ENCODE measurements at regions not wholly inside any gene's neighbourhood (a gene's known extent, or its start where the extent isn't known, plus 50 kb on each side); places are given as distances from the start of the nearest gene placed in this dataset.

DNA sequence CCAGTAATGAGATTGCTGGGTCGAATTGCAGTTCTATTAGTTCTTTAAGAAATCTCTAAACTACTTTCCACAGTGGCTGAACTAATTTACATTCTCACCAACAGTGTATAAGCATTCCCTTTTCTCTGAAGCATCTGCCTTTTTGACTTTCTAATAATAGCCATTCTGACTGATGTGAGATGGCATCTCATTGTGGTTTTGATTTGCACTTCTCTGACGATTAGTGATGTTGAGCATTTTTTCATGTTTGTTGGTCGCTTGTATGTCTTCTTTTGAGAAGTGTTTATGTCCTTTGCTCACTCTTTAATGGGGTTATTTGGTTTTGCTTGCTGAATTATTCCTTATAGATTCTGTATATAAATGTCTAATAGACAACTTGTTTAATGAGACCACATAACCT is 69.6 kb upstream of the UGP2 start:
- peak in 1 of 2 donors; percentile 9 for DNase-seq (ENCODE audit: low read depth in 2 of 2)
- TF ChIP-seq, protein P1, sequence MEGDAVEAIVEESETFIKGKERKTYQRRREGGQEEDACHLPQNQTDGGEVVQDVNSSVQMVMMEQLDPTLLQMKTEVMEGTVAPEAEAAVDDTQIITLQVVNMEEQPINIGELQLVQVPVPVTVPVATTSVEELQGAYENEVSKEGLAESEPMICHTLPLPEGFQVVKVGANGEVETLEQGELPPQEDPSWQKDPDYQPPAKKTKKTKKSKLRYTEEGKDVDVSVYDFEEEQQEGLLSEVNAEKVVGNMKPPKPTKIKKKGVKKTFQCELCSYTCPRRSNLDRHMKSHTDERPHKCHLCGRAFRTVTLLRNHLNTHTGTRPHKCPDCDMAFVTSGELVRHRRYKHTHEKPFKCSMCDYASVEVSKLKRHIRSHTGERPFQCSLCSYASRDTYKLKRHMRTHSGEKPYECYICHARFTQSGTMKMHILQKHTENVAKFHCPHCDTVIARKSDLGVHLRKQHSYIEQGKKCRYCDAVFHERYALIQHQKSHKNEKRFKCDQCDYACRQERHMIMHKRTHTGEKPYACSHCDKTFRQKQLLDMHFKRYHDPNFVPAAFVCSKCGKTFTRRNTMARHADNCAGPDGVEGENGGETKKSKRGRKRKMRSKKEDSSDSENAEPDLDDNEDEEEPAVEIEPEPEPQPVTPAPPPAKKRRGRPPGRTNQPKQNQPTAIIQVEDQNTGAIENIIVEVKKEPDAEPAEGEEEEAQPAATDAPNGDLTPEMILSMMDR (conservative IDR thresholded peaks at IDR 0.05 in 1 of 2, IDR thresholded peaks at IDR 0.05 in 1 of 2; ENCODE audit: low read depth in 1 of 2, low read length in 2 of 2) = no peak
- no peak for TF ChIP-seq EZH2 (IDR thresholded peaks at IDR 0.05; ENCODE audit: low read length, missing control alignments)
- Histone ChIP-seq H2AFZ (ENCODE audit: low read length) (no peak overlapping the region), H4K20me1 (ENCODE audit: control insufficient read depth, extremely low read depth, insufficient read depth, low read length) (no peaks in the 10 kb centered on the region), H3K79me2 (ENCODE audit: control insufficient read depth, insufficient read depth, low read length) (no peaks in the 10 kb centered on the region), H3K36me3 (ENCODE audit: control insufficient read depth, insufficient read depth, low read length) (no peaks in the 10 kb centered on the region), H3K27ac (ENCODE audit: insufficient read depth, low read length) (no peak overlapping the region), H3K4me1 (ENCODE audit: control insufficient read depth, extremely low read depth, insufficient read depth, low read length) (no peaks in the 10 kb centered on the region), H3K27me3 (ENCODE audit: control insufficient read depth, insufficient read depth, low read length) (no peaks in the 10 kb centered on the region), H3K4me3 (replicated peaks in 1 of 4; ENCODE audit: control extremely low read depth in 1 of 4, insufficient read depth in 1 of 4, low read depth in 3 of 4, low read length in 4 of 4) (no peak overlapping the region), H3K4me2 (ENCODE audit: extremely low read depth, insufficient read depth, low read length) (no peak overlapping the region), H3K9ac (ENCODE audit: insufficient read depth, low read length) (no peak overlapping the region), H3K9me3 (ENCODE audit: control insufficient read depth, insufficient read depth, low read depth, low read length) (no peaks in the 10 kb centered on the region)

DNA sequence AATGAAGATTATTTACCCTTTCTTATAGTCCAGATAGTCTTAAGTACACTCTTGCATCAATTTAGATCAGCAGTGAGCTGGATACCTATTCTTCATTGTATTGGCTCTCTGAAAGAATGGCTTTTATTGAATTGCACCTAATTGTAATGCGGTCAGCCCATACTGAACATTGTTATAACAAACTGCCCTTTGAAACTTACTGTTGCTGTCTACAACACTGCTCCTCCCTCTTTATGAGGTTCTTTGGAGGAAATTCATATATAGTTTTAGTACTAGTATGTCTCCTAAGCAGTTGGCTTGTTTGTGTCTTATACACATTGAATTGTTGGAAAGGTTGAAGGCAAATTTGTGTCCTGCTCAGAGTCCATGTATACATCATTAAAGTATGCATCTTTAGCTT is 66.5 kb upstream of the UGP2 start:
- no peak overlapping the region for H3K9ac ChIP-seq (ENCODE audit: insufficient read depth, low read length)
- no peak overlapping the region for H3K27ac ChIP-seq (ENCODE audit: insufficient read depth, low read length)
- H3K4me2 ChIP-seq (ENCODE audit: extremely low read depth, insufficient read depth, low read length) = no peak overlapping the region
- H3K36me3 ChIP-seq (ENCODE audit: control insufficient read depth, insufficient read depth, low read length) = no peaks in the 10 kb centered on the region
- H3K4me3 ChIP-seq (replicated peaks in 1 of 4; ENCODE audit: control extremely low read depth in 1 of 4, insufficient read depth in 1 of 4, low read depth in 3 of 4, low read length in 4 of 4) = no peak overlapping the region
- H3K9me3 ChIP-seq (ENCODE audit: control insufficient read depth, insufficient read depth, low read depth, low read length) = no peaks in the 10 kb centered on the region
- no peaks in the 10 kb centered on the region for H3K27me3 ChIP-seq (ENCODE audit: control insufficient read depth, insufficient read depth, low read length)
- TF ChIP-seq EZH2 (IDR thresholded peaks at IDR 0.05; ENCODE audit: low read length, missing control alignments) = no peak
- TF ChIP-seq, protein P1 (conservative IDR thresholded peaks at IDR 0.05 in 1 of 2, IDR thresholded peaks at IDR 0.05 in 1 of 2; ENCODE audit: low read depth in 1 of 2, low read length in 2 of 2) = no peak
- H3K4me1 ChIP-seq (ENCODE audit: control insufficient read depth, extremely low read depth, insufficient read depth, low read length) = no peaks in the 10 kb centered on the region
- DNase-seq (ENCODE audit: low read depth in 2 of 2) = no peak
- H2AFZ ChIP-seq (ENCODE audit: low read length) = no peak overlapping the region
- H4K20me1 ChIP-seq (ENCODE audit: control insufficient read depth, extremely low read depth, insufficient read depth, low read length) = no peaks in the 10 kb centered on the region
- no peaks in the 10 kb centered on the region for H3K79me2 ChIP-seq (ENCODE audit: control insufficient read depth, insufficient read depth, low read length)

DNA sequence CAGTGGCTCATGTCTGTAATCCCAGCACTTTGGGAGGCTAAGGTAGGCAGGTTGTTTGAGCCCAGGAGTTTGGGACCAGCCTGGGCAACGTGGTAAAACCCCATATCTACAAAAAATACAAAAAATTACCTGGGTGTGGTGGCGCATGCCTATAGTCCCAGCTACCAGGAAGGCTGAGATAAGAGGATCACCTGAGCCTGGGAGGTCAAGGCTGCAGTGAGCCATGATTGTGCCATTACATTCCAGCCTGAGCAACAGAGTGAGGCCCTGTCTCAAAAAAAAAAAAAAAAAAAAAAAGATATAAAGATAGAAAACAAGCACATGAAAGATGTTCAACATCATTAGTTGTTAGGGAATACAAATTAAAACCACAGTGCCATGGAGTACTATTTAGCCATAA is 65.3 kb upstream of the UGP2 start:
- Histone ChIP-seq H3K4me2 (ENCODE audit: extremely low read depth, insufficient read depth, low read length) (no peak overlapping the region), H3K4me3 (replicated peaks in 1 of 4; ENCODE audit: control extremely low read depth in 1 of 4, insufficient read depth in 1 of 4, low read depth in 3 of 4, low read length in 4 of 4) (no peak overlapping the region), H3K9me3 (ENCODE audit: control insufficient read depth, insufficient read depth, low read depth, low read length) (no peaks in the 10 kb centered on the region), H3K4me1 (ENCODE audit: control insufficient read depth, extremely low read depth, insufficient read depth, low read length) (no peaks in the 10 kb centered on the region), H3K9ac (ENCODE audit: insufficient read depth, low read length) (no peak overlapping the region), H3K27me3 (ENCODE audit: control insufficient read depth, insufficient read depth, low read length) (no peaks in the 10 kb centered on the region), H4K20me1 (ENCODE audit: control insufficient read depth, extremely low read depth, insufficient read depth, low read length) (no peaks in the 10 kb centered on the region), H3K27ac (ENCODE audit: insufficient read depth, low read length) (no peak overlapping the region), H2AFZ (ENCODE audit: low read length) (no peak overlapping the region), H3K36me3 (ENCODE audit: control insufficient read depth, insufficient read depth, low read length) (no peaks in the 10 kb centered on the region), H3K79me2 (ENCODE audit: control insufficient read depth, insufficient read depth, low read length) (no peaks in the 10 kb centered on the region)
- TF ChIP-seq, protein P1 (conservative IDR thresholded peaks at IDR 0.05 in 1 of 2, IDR thresholded peaks at IDR 0.05 in 1 of 2; ENCODE audit: low read depth in 1 of 2, low read length in 2 of 2) = no peak
- TF ChIP-seq EZH2 (IDR thresholded peaks at IDR 0.05; ENCODE audit: low read length, missing control alignments) = no peak
- DNase-seq (ENCODE audit: low read depth in 2 of 2) = no peak

Measured in fibroblast of lung (primary cell).